ENCODE measurements at regions not wholly inside any gene's neighbourhood (a gene's known extent, or its start where the extent isn't known, plus 50 kb on each side); places are given as distances from the start of the nearest gene placed in this dataset.

DNA sequence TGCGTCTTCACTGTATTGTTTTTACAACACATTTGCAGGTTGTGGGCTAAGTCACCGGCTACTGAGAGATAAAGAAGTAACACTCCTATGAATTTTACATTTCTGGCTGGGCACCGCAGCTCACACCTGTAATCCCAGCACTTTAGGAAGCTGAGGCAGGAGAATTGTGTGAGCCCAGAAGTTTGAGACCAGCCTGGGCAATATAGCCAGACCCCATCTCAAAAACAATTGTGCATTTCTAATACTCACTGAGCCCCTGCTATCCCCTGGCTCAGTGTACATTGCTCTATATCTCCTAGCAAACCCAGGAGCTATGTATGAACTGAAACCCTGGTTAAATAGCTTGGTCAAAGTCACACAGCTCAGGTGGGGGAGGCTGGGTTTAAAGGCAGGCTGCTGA, 108.7 kb downstream of the ZNF281 start:
- Histone ChIP-seq H3K9ac (ENCODE audit: low read length in 3 of 3) (no peak overlapping the region), H3K27ac (ENCODE audit: low read depth in 2 of 2, low read length in 2 of 2) (no peak overlapping the region), H3K9me3 (ENCODE audit: control insufficient read depth in 2 of 3, insufficient read depth in 1 of 3, low read length in 3 of 3) (no peaks in the 10 kb centered on the region), H3K4me3 (ENCODE audit: low read length in 3 of 3) (no peak overlapping the region), H3K36me3 (ENCODE audit: control insufficient read depth in 2 of 3, insufficient read depth in 3 of 3, low read length in 3 of 3) (no peaks in the 10 kb centered on the region), H3K4me1 (ENCODE audit: control insufficient read depth in 2 of 3, insufficient read depth in 2 of 3, low read depth in 1 of 3, low read length in 3 of 3) (no peaks in the 10 kb centered on the region), H3K27me3 (ENCODE audit: control insufficient read depth, insufficient read depth, low read length) (peaks cover 4% of the 10 kb centered on the region)
- no peak for TF ChIP-seq CTCF (IDR thresholded peaks at IDR 0.05; ENCODE audit: borderline replicate concordance, extremely low read depth, insufficient read depth)
- intact Hi-C loops (cut with DNase I), result no loop called here
- no peak for DNase-seq
- FAIRE-seq, result no peak

DNA sequence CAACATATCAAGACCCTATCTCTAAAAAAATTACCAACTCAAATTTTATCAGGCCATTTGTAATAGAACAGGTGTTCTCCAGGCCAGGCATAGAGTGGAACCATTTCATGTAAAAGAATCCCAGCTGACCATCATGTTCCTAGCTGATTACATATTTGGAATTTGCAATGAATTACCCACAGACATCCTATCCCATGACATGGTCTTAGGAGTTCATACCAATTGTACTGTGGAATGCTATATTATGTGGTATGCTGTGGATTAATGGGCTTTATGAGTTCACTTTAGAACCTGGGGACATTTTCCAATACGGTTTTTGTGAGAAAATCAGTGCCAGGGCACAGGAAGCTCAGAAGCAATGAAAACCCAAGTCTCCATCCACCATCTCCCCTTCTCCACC, 110.3 kb downstream of the ZNF281 start:
- FAIRE-seq, result no peak
- no peak for DNase-seq

DNA sequence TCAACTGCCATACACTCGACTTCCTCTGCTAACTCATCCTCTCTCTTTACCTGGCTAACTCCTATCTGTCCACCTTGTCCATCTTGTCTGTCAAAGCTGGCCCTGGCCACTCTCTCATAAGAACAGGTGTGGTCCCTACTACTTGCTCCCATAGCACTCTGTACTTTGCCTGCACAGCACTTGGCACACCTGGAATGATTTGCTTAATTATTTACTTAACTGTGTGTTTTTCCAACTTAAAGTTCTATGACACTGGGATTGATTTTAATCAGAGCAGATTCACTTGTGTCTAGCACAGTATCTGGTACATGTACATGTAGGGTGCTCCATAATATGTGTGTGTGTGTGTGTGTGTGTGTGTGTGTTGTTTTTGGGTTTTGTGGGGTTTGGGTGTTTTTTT, 111.6 kb downstream of the ZNF281 start:
- Histone ChIP-seq H3K4me1 (ENCODE audit: control insufficient read depth in 2 of 3, insufficient read depth in 2 of 3, low read depth in 1 of 3, low read length in 3 of 3) (no peaks in the 10 kb centered on the region), H3K36me3 (ENCODE audit: control insufficient read depth in 2 of 3, insufficient read depth in 3 of 3, low read length in 3 of 3) (no peaks in the 10 kb centered on the region), H3K9me3 (ENCODE audit: control insufficient read depth in 2 of 3, insufficient read depth in 1 of 3, low read length in 3 of 3) (no peaks in the 10 kb centered on the region), H3K9ac (ENCODE audit: low read length in 3 of 3) (no peak overlapping the region), H3K27ac (ENCODE audit: low read depth in 2 of 2, low read length in 2 of 2) (no peak overlapping the region), H3K27me3 (ENCODE audit: control insufficient read depth, insufficient read depth, low read length) (peaks cover 4% of the 10 kb centered on the region), H3K4me3 (ENCODE audit: low read length in 3 of 3) (no peak overlapping the region)
- no peak for TF ChIP-seq CTCF (IDR thresholded peaks at IDR 0.05; ENCODE audit: borderline replicate concordance, extremely low read depth, insufficient read depth)
- intact Hi-C loops (cut with DNase I), result no loop called here
- no peak for FAIRE-seq
- no peak for DNase-seq

More for the DNA sequence above, 110.3 kb downstream of the ZNF281 start:
- intact Hi-C loops (cut with DNase I), result no loop called here
- Histone ChIP-seq H3K9me3 (ENCODE audit: control insufficient read depth in 2 of 3, insufficient read depth in 1 of 3, low read length in 3 of 3) (no peaks in the 10 kb centered on the region), H3K4me3 (ENCODE audit: low read length in 3 of 3) (no peak overlapping the region), H3K27me3 (ENCODE audit: control insufficient read depth, insufficient read depth, low read length) (peaks cover 4% of the 10 kb centered on the region), H3K9ac (ENCODE audit: low read length in 3 of 3) (no peak overlapping the region), H3K36me3 (ENCODE audit: control insufficient read depth in 2 of 3, insufficient read depth in 3 of 3, low read length in 3 of 3) (no peaks in the 10 kb centered on the region), H3K4me1 (ENCODE audit: control insufficient read depth in 2 of 3, insufficient read depth in 2 of 3, low read depth in 1 of 3, low read length in 3 of 3) (no peaks in the 10 kb centered on the region), H3K27ac (ENCODE audit: low read depth in 2 of 2, low read length in 2 of 2) (no peak overlapping the region)
- TF ChIP-seq CTCF (IDR thresholded peaks at IDR 0.05; ENCODE audit: borderline replicate concordance, extremely low read depth, insufficient read depth), result no peak

- TF ChIP-seq CTCF (IDR thresholded peaks at IDR 0.05; ENCODE audit: borderline replicate concordance, extremely low read depth, insufficient read depth), result no peak
- no peak for FAIRE-seq
- Histone ChIP-seq H3K27me3 (ENCODE audit: control insufficient read depth, insufficient read depth, low read length) (peaks cover 2% of the 10 kb centered on the region), H3K9ac (ENCODE audit: low read length in 3 of 3) (no peak overlapping the region), H3K27ac (ENCODE audit: low read depth in 2 of 2, low read length in 2 of 2) (no peak overlapping the region), H3K9me3 (ENCODE audit: control insufficient read depth in 2 of 3, insufficient read depth in 1 of 3, low read length in 3 of 3) (no peaks in the 10 kb centered on the region), H3K4me3 (ENCODE audit: low read length in 3 of 3) (no peak overlapping the region), H3K36me3 (ENCODE audit: control insufficient read depth in 2 of 3, insufficient read depth in 3 of 3, low read length in 3 of 3) (no peaks in the 10 kb centered on the region), H3K4me1 (ENCODE audit: control insufficient read depth in 2 of 3, insufficient read depth in 2 of 3, low read depth in 1 of 3, low read length in 3 of 3) (no peaks in the 10 kb centered on the region)
- intact Hi-C loops (cut with DNase I), result no loop called here
- no peak for DNase-seq
Measured at GRCh38 chr1:200296091-200296661, 113.7 kb downstream of the ZNF281 start.

All from kidney (tissue), 13 donors.